Superior temporal gyrus (tissue), 1 donor: ENCODE measurements at regions not wholly inside any gene's neighbourhood (a gene's known extent, or its start where the extent isn't known, plus 50 kb on each side); places are given as distances from the start of the nearest gene placed in this dataset.
"Not testable (repeated sequence)": the region's sequence is repeated elsewhere in the genome, so short reads cannot be mapped to it uniquely, and the experiment has no call there.

Experiments
- DNase-seq: peaks from one replicate; pipeline ENCODE4 v3.0.0-alpha.2; 2016; ENCODE audit errors: extremely low spot score

GRCh38 chr9:135378751-135379150, 100.8 kb upstream of the PPP1R26 start:
- no peak for DNase-seq

GRCh38 chr9:135379540-135380267, 99.9 kb upstream of the PPP1R26 start:
- no peak for DNase-seq

- no peak for DNase-seq
Measured at GRCh38 chr9:135380311-135380960, 99.1 kb upstream of the PPP1R26 start.

GRCh38 chr9:135381762-135382310, 97.7 kb upstream of the PPP1R26 start:
- no peak for DNase-seq

GRCh38 chr9:135384226-135384625, 95.4 kb upstream of the PPP1R26 start:
- DNase-seq, result no peak

- DNase-seq, result not testable (repeated sequence)
Measured at GRCh38 chr9:135384815-135385405, 94.7 kb upstream of the PPP1R26 start.

- no peak for DNase-seq
Measured at GRCh38 chr9:135385793-135386192, 93.8 kb upstream of the PPP1R26 start.

GRCh38 chr9:135387976-135388375, 91.6 kb upstream of the PPP1R26 start:
- no peak for DNase-seq

- DNase-seq, result no peak
Measured at GRCh38 chr9:135388530-135388929, 91.1 kb upstream of the PPP1R26 start.

- no peak for DNase-seq
Measured at GRCh38 chr9:135391759-135392158, 87.8 kb upstream of the PPP1R26 start.

- DNase-seq, result no peak
Measured at GRCh38 chr9:135392511-135392910, 87.1 kb upstream of the PPP1R26 start.

- DNase-seq, result peak; percentile 40
Measured at GRCh38 chr9:135394131-135394530, 85.5 kb upstream of the PPP1R26 start.

GRCh38 chr9:135394699-135395645, 84.6 kb upstream of the PPP1R26 start:
- DNase-seq, result no peak

GRCh38 chr9:135397142-135397541, 82.4 kb upstream of the PPP1R26 start:
- DNase-seq, result no peak

- no peak for DNase-seq
Measured at GRCh38 chr9:135399000-135399649, 80.5 kb upstream of the PPP1R26 start.

- DNase-seq, result peak; percentile 19
Measured at GRCh38 chr9:135400496-135400895, 79.1 kb upstream of the PPP1R26 start.

- no peak for DNase-seq
Measured at GRCh38 chr9:135401218-135401617, 78.4 kb upstream of the PPP1R26 start.

GRCh38 chr9:135402048-135402738, 77.4 kb upstream of the PPP1R26 start:
- no peak for DNase-seq

GRCh38 chr9:135402739-135403695, 76.6 kb upstream of the PPP1R26 start:
- no peak for DNase-seq
